ENCODE measurements at regions not wholly inside any gene's neighbourhood (a gene's known extent, or its start where the extent isn't known, plus 50 kb on each side); places are given as distances from the start of the nearest gene placed in this dataset.

GRCh38 chr15:96549136-96549535 lies 218.6 kb downstream of the NR2F2 start:
- H3K4me1 ChIP-seq (ENCODE audit: control insufficient read depth in 2 of 2, insufficient read depth in 2 of 2, low read length in 2 of 2): no peaks in the 10 kb centered on the region
- intact Hi-C loops (cut with micrococcal nuclease): loop anchor here in 1 of 2 donors (5.0 kb wide), 1 partner anchor 1447 kb away; no protein-coding TSS in a partner anchor
- no peaks in the 10 kb centered on the region for H3K36me3 Mint-ChIP-seq
- ATAC-seq: no peak
- H3K9me3 Mint-ChIP-seq: peaks cover 0 to 4% (median 0%) of the 10 kb centered on the region in 11 donors
- no peak overlapping the region for H3K4me3 Mint-ChIP-seq
- no peak overlapping the region for H3K27ac Mint-ChIP-seq
- DNase-seq: no peak
- no peaks in the 10 kb centered on the region for H3K4me1 Mint-ChIP-seq
- no peak overlapping the region for H3K4me3 ChIP-seq (ENCODE audit: low read length)
- no peaks in the 10 kb centered on the region for H3K9me3 ChIP-seq (ENCODE audit: control insufficient read depth in 2 of 3, low read length in 3 of 3)
- POLR2A ChIA-PET: no interaction called here
- CTCF ChIA-PET: no interaction called here
- peaks cover 0 to 7% (median 4%) of the 10 kb centered on the region in 5 donors for H3K27me3 Mint-ChIP-seq
- H3K36me3 ChIP-seq (ENCODE audit: control insufficient read depth in 2 of 3, insufficient read depth in 3 of 3, low read length in 3 of 3): no peaks in the 10 kb centered on the region
- H3K27ac ChIP-seq (ENCODE audit: low read depth, low read length): no peak overlapping the region
- no peaks in the 10 kb centered on the region for H3K27me3 ChIP-seq (ENCODE audit: control insufficient read depth in 2 of 2, insufficient read depth in 2 of 2, low read length in 2 of 2)

DNA sequence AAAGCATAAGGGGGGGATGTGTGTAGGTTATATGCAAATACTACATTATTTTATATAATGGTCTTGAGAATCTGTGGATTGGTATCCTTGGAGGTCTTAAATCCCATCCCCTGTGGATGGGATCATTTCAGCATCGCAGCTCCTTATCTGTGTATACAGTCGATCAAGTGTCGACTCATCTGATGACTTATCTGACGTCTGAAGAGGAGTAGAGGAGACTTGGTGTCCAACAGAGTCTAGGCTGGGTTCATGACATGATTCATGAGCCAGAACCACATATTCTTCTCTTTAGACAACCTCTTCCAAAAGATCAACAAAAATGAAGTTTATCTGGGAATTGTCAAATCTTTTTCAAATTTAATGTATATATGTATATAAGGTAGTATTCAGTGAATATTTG lies 220.7 kb downstream of the NR2F2 start:
- no peak overlapping the region for H3K27ac ChIP-seq (ENCODE audit: low read depth, low read length)
- H3K9me3 Mint-ChIP-seq: peaks cover 0 to 7% (median under 1%) of the 10 kb centered on the region in 11 donors
- ATAC-seq (no peak), DNase-seq (no peak)
- no peaks in the 10 kb centered on the region for H3K4me1 Mint-ChIP-seq
- H3K27me3 ChIP-seq (ENCODE audit: control insufficient read depth in 2 of 2, insufficient read depth in 2 of 2, low read length in 2 of 2): no peaks in the 10 kb centered on the region
- H3K36me3 ChIP-seq (ENCODE audit: control insufficient read depth in 2 of 3, insufficient read depth in 3 of 3, low read length in 3 of 3): no peaks in the 10 kb centered on the region
- intact Hi-C loops (cut with micrococcal nuclease): no loop called here
- ChIA-PET CTCF (no interaction called here), POLR2A (no interaction called here)
- no peaks in the 10 kb centered on the region for H3K4me1 ChIP-seq (ENCODE audit: control insufficient read depth in 2 of 2, insufficient read depth in 2 of 2, low read length in 2 of 2)
- H3K4me3 ChIP-seq (ENCODE audit: low read length): no peak overlapping the region
- no peak overlapping the region for H3K4me3 Mint-ChIP-seq
- H3K27ac Mint-ChIP-seq: no peak overlapping the region
- no peaks in the 10 kb centered on the region for H3K9me3 ChIP-seq (ENCODE audit: control insufficient read depth in 2 of 3, low read length in 3 of 3)
- no peaks in the 10 kb centered on the region for H3K36me3 Mint-ChIP-seq
- peaks cover 0 to 14% (median 7%) of the 10 kb centered on the region in 5 donors for H3K27me3 Mint-ChIP-seq

DNA sequence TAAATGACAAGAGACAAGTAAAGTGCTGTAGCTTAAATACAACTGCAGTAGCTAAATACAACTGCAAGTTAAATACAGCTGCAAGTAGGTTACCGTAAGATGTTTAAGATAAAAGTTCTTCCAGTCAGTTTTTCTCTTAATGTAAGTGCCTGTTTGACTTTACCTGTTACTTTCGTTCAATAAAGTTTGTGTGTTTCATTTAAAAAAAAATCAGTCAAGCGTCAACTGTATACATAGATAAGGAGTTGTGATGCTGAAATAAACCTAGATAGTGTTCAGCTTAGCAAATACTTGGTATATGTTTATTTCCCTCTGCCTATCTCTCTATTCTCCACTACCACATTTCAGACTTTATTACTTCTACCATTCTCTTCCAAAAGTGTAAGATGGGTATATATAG lies 221.2 kb downstream of the NR2F2 start:
- Histone ChIP-seq H3K36me3 (ENCODE audit: control insufficient read depth in 2 of 3, insufficient read depth in 3 of 3, low read length in 3 of 3) (no peaks in the 10 kb centered on the region), H3K9me3 (ENCODE audit: control insufficient read depth in 2 of 3, low read length in 3 of 3) (no peaks in the 10 kb centered on the region), H3K27me3 (ENCODE audit: control insufficient read depth in 2 of 2, insufficient read depth in 2 of 2, low read length in 2 of 2) (no peaks in the 10 kb centered on the region), H3K27ac (ENCODE audit: low read depth, low read length) (no peak overlapping the region), H3K4me3 (ENCODE audit: low read length) (no peak overlapping the region), H3K4me1 (ENCODE audit: control insufficient read depth in 2 of 2, insufficient read depth in 2 of 2, low read length in 2 of 2) (no peaks in the 10 kb centered on the region)
- Mint-ChIP-seq H3K9me3 (peaks cover 0 to 7% (median 0%) of the 10 kb centered on the region in 11 donors), H3K27me3 (peaks cover 0 to 14% (median 7%) of the 10 kb centered on the region in 5 donors), H3K27ac (no peak overlapping the region), H3K4me1 (no peaks in the 10 kb centered on the region), H3K4me3 (no peak overlapping the region), H3K36me3 (no peaks in the 10 kb centered on the region)
- intact Hi-C loops (cut with micrococcal nuclease): no loop called here
- DNase-seq: no peak
- CTCF ChIA-PET: no interaction called here
- no peak for ATAC-seq
- POLR2A ChIA-PET: no interaction called here

GRCh38 chr15:96553006-96553405 lies 222.5 kb downstream of the NR2F2 start:
- ChIA-PET CTCF (no interaction called here), POLR2A (no interaction called here)
- no peak overlapping the region for H3K4me3 Mint-ChIP-seq
- Histone ChIP-seq H3K27me3 (ENCODE audit: control insufficient read depth in 2 of 2, insufficient read depth in 2 of 2, low read length in 2 of 2) (no peaks in the 10 kb centered on the region), H3K27ac (ENCODE audit: low read depth, low read length) (no peak overlapping the region), H3K4me3 (ENCODE audit: low read length) (no peak overlapping the region), H3K36me3 (ENCODE audit: control insufficient read depth in 2 of 3, insufficient read depth in 3 of 3, low read length in 3 of 3) (no peaks in the 10 kb centered on the region), H3K9me3 (ENCODE audit: control insufficient read depth in 2 of 3, low read length in 3 of 3) (no peaks in the 10 kb centered on the region), H3K4me1 (ENCODE audit: control insufficient read depth in 2 of 2, insufficient read depth in 2 of 2, low read length in 2 of 2) (no peaks in the 10 kb centered on the region)
- intact Hi-C loops (cut with micrococcal nuclease): no loop called here
- H3K9me3 Mint-ChIP-seq: peaks cover 0 to 7% (median 0%) of the 10 kb centered on the region in 11 donors
- no peaks in the 10 kb centered on the region for H3K4me1 Mint-ChIP-seq
- H3K27me3 Mint-ChIP-seq: peaks cover 0 to 14% (median 7%) of the 10 kb centered on the region in 5 donors
- DNase-seq: no peak
- ATAC-seq: no peak
- no peaks in the 10 kb centered on the region for H3K36me3 Mint-ChIP-seq
- H3K27ac Mint-ChIP-seq: no peak overlapping the region

DNA sequence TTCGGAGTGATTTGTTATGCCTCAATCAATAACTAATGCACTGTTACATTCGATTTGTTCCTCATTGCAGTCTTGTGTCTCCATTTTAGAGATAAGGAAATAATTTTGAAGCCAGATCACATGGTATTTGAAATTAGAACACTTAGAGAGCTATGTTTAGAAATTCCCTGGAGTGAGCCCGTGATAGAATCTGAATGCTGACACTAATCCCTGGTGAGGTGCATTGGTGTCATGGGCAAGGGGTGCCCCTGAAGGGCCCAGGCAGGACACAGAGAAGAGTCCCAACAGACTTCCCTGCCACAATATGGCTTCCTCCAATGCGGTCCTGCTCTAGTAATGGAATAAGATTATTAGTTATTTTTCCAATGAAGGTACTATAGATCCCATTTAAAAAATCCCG lies 223.0 kb downstream of the NR2F2 start:
- intact Hi-C loops (cut with micrococcal nuclease): no loop called here
- ATAC-seq: no peak
- H3K27me3 Mint-ChIP-seq: peaks cover 0 to 14% (median 7%) of the 10 kb centered on the region in 5 donors
- no peak for DNase-seq
- no peaks in the 10 kb centered on the region for H3K9me3 ChIP-seq (ENCODE audit: control insufficient read depth in 2 of 3, low read length in 3 of 3)
- H3K4me3 ChIP-seq (ENCODE audit: low read length): no peak overlapping the region
- H3K27me3 ChIP-seq (ENCODE audit: control insufficient read depth in 2 of 2, insufficient read depth in 2 of 2, low read length in 2 of 2): no peaks in the 10 kb centered on the region
- peaks cover 0 to 7% (median 0%) of the 10 kb centered on the region in 11 donors for H3K9me3 Mint-ChIP-seq
- ChIA-PET POLR2A (no interaction called here), CTCF (no interaction called here)
- H3K27ac Mint-ChIP-seq: no peak overlapping the region
- no peaks in the 10 kb centered on the region for H3K4me1 Mint-ChIP-seq
- H3K4me1 ChIP-seq (ENCODE audit: control insufficient read depth in 2 of 2, insufficient read depth in 2 of 2, low read length in 2 of 2): no peaks in the 10 kb centered on the region
- no peak overlapping the region for H3K4me3 Mint-ChIP-seq
- no peaks in the 10 kb centered on the region for H3K36me3 Mint-ChIP-seq
- H3K36me3 ChIP-seq (ENCODE audit: control insufficient read depth in 2 of 3, insufficient read depth in 3 of 3, low read length in 3 of 3): no peaks in the 10 kb centered on the region
- H3K27ac ChIP-seq (ENCODE audit: low read depth, low read length): no peak overlapping the region

- DNase-seq (no peak), ATAC-seq (no peak)
- Mint-ChIP-seq H3K4me1 (no peaks in the 10 kb centered on the region), H3K27me3 (peaks cover 0 to 14% (median 7%) of the 10 kb centered on the region in 5 donors), H3K27ac (no peak overlapping the region), H3K9me3 (peaks cover 0 to 7% (median 0%) of the 10 kb centered on the region in 11 donors), H3K36me3 (no peaks in the 10 kb centered on the region), H3K4me3 (no peak overlapping the region)
- no peaks in the 10 kb centered on the region for H3K4me1 ChIP-seq (ENCODE audit: control insufficient read depth in 2 of 2, insufficient read depth in 2 of 2, low read length in 2 of 2)
- ChIA-PET CTCF (no interaction called here), POLR2A (no interaction called here)
- H3K9me3 ChIP-seq (ENCODE audit: control insufficient read depth in 2 of 3, low read length in 3 of 3): no peaks in the 10 kb centered on the region
- H3K27me3 ChIP-seq (ENCODE audit: control insufficient read depth in 2 of 2, insufficient read depth in 2 of 2, low read length in 2 of 2): no peaks in the 10 kb centered on the region
- intact Hi-C loops (cut with micrococcal nuclease): no loop called here
- no peak overlapping the region for H3K27ac ChIP-seq (ENCODE audit: low read depth, low read length)
- H3K36me3 ChIP-seq (ENCODE audit: control insufficient read depth in 2 of 3, insufficient read depth in 3 of 3, low read length in 3 of 3): no peaks in the 10 kb centered on the region
- no peak overlapping the region for H3K4me3 ChIP-seq (ENCODE audit: low read length)
Measured at GRCh38 chr15:96553931-96554330, 223.4 kb downstream of the NR2F2 start.

- no peaks in the 10 kb centered on the region for H3K36me3 Mint-ChIP-seq
- no peaks in the 10 kb centered on the region for H3K36me3 ChIP-seq (ENCODE audit: control insufficient read depth in 2 of 3, insufficient read depth in 3 of 3, low read length in 3 of 3)
- no peaks in the 10 kb centered on the region for H3K27me3 ChIP-seq (ENCODE audit: control insufficient read depth in 2 of 2, insufficient read depth in 2 of 2, low read length in 2 of 2)
- H3K9me3 Mint-ChIP-seq: peaks cover 0 to 7% (median 0%) of the 10 kb centered on the region in 11 donors
- H3K27me3 Mint-ChIP-seq: peaks cover 0 to 11% (median 7%) of the 10 kb centered on the region in 5 donors
- no peaks in the 10 kb centered on the region for H3K4me1 ChIP-seq (ENCODE audit: control insufficient read depth in 2 of 2, insufficient read depth in 2 of 2, low read length in 2 of 2)
- ATAC-seq (no peak), DNase-seq (no peak)
- H3K4me3 Mint-ChIP-seq: no peak overlapping the region
- intact Hi-C loops (cut with micrococcal nuclease): no loop called here
- no peak overlapping the region for H3K27ac Mint-ChIP-seq
- H3K4me3 ChIP-seq (ENCODE audit: low read length): no peak overlapping the region
- H3K4me1 Mint-ChIP-seq: no peaks in the 10 kb centered on the region
- CTCF ChIA-PET: no interaction called here
- no peak overlapping the region for H3K27ac ChIP-seq (ENCODE audit: low read depth, low read length)
- POLR2A ChIA-PET: no interaction called here
- no peaks in the 10 kb centered on the region for H3K9me3 ChIP-seq (ENCODE audit: control insufficient read depth in 2 of 3, low read length in 3 of 3)
Measured at GRCh38 chr15:96554541-96554940, 224.0 kb downstream of the NR2F2 start.
